NCI-H2196 treated with DMSO at 0.1 percent for 48 hours (cell line): ENCODE measurements at regions not wholly inside any gene's neighbourhood (a gene's known extent, or its start where the extent isn't known, plus 50 kb on each side); places are given as distances from the start of the nearest gene placed in this dataset.

Source experiments
- DNase-seq: peaks from one replicate; lab custom pipeline; 2025; ENCODE audit not compliant: unreplicated experiment; lab: John Stamatoyannopoulos, UW

DNA sequence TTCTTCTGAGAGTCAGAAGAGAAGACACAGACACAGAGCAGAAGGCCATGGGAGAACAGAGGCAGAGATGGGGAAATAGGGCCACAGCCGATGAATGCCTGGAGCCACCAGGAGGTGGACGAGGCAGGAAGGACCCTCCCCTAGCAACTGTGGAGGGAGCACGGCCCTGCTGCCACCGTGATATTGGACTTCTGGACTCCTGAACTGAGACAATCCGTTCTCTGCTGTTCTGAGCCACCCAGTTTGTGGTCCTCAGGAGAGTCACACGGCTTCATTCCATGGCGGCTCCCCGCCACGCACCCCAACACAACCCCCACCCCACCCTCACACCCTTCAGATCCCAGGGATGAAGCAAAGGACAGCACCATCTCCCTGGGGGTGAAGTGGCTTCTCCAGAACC is 338.1 kb downstream of the CTTN start:
- DNase-seq: no peak

- no peak for DNase-seq
Observed at GRCh38 chr11:70736937-70737640, 338.8 kb downstream of the CTTN start.

DNA sequence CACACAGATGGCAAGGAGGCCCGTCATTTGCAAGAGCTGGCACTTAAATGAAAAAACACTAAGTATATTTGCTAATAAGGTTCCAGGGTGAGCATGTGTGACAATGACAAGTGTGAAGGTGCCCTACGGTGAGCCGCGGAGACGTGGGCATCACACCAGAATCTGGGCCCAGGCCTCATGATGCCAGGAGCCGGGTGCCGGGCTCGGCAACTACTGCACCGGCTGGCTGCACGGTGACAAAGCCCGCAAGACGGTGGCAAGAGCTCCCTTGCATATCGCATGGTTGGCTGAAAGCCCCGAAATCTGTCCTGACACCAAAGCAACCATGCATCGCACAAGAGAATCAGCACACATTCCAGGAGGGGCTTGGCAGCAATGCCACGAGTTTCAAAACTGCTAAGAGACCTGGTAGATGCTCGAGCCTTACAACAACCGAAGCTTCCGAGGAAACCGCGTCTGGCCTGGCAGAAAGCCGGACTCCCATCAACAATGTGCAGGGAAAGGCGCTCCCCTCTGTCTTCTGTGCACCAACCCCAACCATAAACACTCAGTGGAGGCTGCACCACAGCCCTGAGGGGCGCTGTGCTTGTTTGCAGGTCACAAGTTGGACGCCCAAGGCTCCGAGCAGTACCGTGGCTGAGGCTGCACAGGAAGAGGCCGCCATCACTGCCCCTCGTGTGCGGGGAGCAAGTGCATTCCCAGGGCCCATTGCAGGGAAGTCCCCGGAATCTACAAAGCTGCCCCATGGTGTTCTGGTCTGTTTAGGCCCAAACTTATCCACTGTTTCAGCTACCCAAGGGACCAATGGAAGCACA is 339.7 kb downstream of the CTTN start:
- DNase-seq: no peak

DNA sequence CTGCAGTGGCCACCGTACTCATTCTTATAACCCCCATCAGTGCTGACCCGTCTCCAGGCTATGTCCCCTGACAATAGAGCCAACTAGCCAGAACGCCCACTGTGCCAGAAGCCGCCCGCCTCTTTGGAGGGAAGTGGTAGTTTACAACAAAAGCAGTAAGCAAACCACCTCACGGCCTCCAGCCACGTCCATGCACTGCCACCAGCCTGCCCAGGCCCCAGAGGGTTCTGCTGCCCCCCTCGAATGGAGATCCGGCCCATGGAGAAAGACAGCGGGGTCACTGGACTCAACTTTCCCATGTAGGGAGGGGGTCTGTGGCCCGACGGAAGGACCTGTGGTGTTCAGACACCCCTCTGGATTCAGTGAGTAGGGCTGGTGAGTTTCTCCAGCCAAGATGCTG is 340.3 kb downstream of the CTTN start:
- DNase-seq: no peak

- no peak for DNase-seq
Observed at GRCh38 chr11:70739091-70739490, 340.8 kb downstream of the CTTN start.

DNA sequence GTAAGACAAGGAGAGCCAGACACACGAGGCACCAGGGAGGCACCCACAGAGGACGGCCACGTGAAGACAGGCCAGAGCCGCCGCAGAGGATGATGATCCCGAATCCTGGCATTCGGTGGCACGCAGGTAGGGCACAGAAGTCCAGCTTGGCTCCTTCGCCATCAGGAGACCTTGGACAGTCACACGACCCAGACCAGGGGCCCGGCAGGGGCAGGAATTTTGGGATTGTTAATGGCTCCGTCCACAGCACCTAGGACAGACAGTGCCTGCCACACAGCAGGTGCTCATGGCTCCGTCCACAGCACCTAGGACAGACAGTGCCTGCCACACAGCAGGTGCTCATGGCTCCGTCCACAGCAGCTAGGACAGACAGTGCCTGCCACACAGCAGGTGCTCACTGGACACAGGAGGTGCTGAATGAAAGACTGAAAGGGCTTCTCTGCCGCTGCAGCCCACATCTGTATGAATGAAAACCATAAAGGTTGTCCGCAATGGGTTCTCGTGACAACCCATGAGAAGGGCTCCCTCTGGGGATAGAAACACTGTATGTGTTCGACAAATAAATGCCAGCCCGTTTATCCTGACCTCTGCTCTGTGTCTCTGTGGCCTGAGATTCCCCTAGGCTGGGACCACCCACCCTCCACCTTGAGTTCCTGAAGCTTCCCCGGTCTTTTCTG is 341.6 kb downstream of the CTTN start:
- no peak for DNase-seq

DNA sequence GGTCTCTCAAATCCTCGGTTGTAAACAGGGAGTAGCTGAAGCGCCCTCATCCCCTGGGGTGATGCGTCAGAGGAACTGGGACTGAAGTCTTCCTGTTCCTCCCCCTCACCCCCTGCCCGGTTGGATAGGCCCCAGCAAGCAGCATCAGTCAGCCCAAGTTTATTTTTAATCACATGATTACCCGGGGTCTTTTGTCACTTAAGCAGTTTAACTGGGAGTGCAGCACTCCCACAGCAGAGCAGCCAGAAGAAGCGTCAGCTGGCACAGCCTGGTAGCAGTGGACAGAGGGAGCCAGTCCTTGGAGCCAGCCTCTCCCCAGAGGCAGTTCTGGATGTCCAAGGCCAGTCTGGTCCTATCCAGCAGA is 342.1 kb downstream of the CTTN start:
- DNase-seq: no peak

- no peak for DNase-seq
Observed at GRCh38 chr11:70741085-70741484, 342.8 kb downstream of the CTTN start.

DNA sequence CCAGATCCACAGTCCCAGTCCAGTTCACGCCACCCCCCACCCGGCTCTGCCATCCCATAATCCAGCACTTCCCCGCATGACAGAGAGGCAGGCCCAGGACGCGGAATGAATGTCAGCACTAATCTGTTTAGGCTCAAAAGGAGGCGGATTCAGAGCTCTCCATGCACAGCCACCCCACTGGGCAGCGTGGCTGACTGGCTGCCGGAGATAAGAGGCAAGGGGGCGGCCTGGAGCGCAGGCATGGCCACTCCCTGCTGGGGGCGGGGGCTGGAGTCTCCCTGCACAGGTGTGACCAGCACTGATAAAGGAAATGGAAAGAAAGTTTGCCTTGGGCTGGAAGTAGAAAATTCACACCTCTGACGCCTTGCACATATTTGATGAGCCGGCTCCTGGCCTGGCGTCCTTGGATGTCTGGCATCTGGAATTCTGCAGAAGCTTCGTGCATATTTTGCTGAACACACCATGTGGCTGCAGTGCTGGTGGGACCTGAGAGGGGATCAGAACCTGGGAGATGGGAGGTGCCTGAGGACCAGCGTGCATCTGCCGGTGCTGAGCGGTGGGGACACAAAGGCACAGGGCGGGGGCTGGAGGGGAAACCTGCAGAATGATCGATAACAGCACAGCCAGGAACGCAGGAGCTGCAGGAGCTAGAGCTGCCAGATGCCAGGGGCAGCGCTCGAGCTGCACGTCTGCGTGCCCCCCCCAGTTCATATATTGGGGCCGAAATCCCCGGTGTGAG is 344.4 kb downstream of the CTTN start:
- no peak for DNase-seq

DNA sequence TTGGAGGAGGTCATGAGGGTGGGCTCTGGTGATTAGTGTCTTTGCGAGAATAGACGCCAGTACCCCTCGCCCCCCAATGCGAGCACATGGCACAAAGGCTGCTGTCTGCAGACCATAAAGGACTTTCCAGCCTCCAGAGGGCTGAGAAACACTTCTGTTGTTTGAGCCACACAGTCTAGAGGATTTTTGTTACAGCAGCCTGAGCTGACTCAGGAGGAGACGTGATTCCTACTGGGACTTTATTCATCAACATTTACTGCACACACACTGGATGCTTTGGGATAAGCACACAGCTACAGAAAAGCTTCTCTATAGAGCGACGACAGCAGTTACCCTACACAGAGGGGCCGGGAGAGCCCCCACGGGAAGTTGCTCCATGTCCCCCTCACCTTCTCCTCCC is 345.0 kb downstream of the CTTN start:
- DNase-seq: no peak

DNA sequence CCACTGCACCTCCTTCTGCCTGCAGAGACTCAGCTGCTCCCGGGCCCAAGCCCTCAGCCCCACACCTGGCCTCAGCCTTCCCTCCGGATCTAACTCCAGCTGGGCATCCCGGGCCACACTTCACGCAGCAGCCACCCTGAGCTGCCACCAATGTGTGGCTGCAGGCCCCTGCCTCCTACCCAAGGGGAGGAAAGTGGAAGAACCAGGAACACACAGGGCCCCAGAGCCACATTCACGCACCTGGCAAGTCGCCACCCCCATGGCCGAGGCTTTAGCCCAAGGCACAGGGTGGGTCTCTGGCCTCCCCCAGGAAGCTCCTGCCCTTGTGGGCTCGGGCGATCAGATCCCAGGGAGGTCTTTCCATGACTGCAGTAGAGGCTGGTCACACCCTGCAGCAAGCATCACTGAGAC is 345.6 kb downstream of the CTTN start:
- no peak for DNase-seq

DNA sequence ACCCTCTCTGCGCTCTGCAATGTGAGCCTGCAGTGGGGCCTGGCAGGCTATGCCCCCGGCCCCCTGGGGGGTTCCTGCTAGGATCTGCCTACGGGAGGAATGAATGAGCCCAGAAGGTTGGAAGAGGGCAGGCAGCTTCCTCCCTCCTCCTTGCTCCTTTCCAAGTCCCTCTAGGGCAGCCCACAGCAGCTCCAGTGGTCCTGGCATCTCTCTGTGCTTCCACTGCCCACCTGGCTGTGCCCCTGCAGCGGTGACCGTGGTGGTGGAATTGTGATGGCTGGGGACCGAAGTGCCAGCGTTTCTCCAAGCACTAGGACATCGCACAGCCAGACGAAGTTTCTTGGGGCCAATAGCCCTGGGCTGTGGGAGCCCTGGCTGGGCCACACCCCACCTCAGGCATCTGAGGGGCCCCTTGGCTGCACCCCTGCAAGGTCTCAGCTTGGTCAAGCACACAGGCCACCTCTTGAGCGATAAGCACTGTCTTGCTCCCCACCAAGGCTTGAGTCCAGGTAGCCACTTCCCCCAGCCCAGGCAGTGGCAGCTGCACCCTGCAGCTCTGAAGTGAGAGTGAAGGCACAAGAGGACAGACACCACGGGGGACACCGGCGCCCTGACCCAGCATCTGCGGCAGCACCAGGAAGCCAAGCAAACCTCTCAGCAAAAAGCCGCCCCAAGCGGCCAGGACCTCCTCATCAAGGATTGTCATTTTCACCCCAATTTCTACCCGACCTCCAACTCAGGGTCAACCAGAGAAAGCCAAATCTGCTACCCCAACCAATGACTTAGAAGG is 346.3 kb downstream of the CTTN start:
- DNase-seq: no peak

DNA sequence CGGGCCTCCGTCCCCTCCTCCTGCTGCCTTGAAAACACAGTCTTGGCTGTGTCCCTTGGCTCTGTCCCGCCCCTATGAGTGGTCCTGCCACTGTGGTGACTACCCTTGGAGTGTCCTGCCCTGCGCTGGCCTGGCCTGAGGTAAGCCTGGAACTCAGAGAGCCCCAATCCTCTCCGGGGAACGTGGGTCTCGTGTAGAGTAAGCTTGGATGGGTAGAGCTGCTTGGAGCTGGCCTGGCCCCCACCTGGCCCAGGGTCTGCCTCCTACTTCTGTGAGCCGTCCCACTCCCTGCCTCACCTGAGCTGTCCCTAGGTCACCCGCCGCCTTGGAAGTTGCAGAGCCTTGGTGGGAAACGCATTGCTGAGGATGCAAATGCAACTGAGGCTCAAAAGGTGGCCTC is 347.1 kb downstream of the CTTN start:
- no peak for DNase-seq

GRCh38 chr11:70745941-70746340 is 347.6 kb downstream of the CTTN start:
- DNase-seq: no peak

DNA sequence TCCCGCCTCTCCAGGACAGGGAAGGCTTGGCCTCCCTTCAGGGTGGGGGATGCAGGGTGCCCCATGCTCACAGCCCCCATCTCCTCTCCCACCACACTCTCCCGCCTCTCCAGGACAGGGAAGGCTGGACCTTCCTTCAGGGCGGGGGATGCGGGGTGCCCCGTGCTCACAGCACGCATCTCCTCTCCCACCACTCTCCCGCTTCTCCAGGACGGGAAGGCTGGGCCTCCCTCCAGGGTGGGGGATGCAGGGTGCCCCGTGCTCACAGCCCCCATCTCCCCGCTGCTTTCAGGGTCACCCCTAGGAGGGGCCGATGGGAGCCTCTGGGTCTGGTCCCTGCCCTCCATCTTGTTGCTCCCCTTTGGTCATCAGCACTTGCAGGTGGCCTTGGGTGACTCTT is 348.0 kb downstream of the CTTN start:
- DNase-seq: no peak

DNA sequence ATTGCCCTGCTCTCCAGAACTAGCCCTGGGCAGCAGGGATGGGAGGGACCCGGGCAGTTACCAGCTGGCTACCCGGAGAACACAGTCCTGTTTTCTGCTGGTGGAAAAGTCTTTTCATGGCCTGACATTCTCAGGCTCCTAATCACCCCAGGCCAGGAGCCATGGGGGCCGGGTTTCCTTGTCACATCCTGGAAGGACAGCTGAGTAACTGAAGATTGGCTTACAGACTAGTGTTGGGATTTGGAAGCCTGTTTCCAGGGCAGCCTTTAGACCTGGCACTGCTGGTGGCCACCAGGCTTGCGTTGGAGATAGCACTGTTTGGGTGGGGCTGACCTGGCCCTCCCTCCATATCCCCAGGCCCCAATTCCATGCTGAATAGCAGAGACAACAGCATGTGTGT is 349.0 kb downstream of the CTTN start:
- no peak for DNase-seq

GRCh38 chr11:70747921-70748320 is 349.6 kb downstream of the CTTN start:
- DNase-seq: no peak

GRCh38 chr11:70751142-70751734 is 352.9 kb downstream of the CTTN start:
- DNase-seq: no peak

DNA sequence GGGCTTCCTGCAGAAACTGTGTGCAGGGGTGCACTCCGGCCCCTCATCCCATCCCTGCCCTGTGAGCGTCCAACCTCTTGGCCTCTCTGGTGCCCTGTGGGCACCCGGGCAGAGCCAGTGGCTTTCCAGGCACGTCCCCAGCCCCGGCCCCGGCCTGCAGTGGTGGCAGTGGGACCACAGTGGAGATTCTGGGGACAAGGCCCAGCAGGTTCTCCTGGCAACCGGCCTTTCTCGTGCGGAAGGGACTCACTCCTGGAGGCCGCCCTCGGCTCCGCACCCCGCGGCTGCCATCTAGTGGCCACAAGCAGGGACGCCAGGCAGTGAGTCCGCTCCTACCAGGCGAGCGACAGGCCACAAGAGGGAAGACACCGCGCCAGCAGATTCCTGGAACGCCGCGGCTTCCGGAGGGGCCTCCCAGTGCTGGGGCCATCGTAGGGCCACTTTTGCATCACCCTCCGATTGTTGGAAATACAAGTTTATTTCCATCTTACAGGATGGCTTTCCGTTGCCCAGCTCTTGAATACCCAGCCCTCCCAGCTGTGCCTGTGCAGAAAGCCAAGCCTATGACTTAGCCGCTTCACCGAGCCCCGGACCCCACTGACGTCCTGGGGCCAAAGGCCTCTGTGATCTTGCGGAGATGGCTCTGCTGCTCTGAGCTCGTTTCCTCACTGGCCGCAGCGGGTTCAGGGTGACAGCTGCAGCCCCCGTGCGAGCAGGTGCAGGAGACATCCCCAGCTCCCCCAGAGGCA is 357.3 kb downstream of the CTTN start:
- DNase-seq: peak; percentile 57

GRCh38 chr11:70756341-70756740 is 358.0 kb downstream of the CTTN start:
- no peak for DNase-seq
